GM12872 (cell line): ENCODE measurements at regions not wholly inside any gene's neighbourhood (a gene's known extent, or its start where the extent isn't known, plus 50 kb on each side); places are given as distances from the start of the nearest gene placed in this dataset.

Source experiments
- TF ChIP-seq, protein P1 (sequence below): IDR thresholded peaks from 3 replicates; pipeline ENCODE4 v1.5.1; 2011; ENCODE audit warnings: low read depth, mild to moderate bottlenecking, low read length, moderate library complexity; ENCODE audit not compliant: insufficient read depth

GRCh38 chr21:35427320-35428000 is 378.4 kb upstream of the RUNX1 start:
- TF ChIP-seq, protein P1, sequence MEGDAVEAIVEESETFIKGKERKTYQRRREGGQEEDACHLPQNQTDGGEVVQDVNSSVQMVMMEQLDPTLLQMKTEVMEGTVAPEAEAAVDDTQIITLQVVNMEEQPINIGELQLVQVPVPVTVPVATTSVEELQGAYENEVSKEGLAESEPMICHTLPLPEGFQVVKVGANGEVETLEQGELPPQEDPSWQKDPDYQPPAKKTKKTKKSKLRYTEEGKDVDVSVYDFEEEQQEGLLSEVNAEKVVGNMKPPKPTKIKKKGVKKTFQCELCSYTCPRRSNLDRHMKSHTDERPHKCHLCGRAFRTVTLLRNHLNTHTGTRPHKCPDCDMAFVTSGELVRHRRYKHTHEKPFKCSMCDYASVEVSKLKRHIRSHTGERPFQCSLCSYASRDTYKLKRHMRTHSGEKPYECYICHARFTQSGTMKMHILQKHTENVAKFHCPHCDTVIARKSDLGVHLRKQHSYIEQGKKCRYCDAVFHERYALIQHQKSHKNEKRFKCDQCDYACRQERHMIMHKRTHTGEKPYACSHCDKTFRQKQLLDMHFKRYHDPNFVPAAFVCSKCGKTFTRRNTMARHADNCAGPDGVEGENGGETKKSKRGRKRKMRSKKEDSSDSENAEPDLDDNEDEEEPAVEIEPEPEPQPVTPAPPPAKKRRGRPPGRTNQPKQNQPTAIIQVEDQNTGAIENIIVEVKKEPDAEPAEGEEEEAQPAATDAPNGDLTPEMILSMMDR: no peak

GRCh38 chr21:35426897-35427296 is 377.8 kb upstream of the RUNX1 start:
- TF ChIP-seq, protein P1: no peak

- TF ChIP-seq, protein P1: no peak
These were observed 377.4 kb upstream of the RUNX1 start for GRCh38 chr21:35426469-35426868.

DNA sequence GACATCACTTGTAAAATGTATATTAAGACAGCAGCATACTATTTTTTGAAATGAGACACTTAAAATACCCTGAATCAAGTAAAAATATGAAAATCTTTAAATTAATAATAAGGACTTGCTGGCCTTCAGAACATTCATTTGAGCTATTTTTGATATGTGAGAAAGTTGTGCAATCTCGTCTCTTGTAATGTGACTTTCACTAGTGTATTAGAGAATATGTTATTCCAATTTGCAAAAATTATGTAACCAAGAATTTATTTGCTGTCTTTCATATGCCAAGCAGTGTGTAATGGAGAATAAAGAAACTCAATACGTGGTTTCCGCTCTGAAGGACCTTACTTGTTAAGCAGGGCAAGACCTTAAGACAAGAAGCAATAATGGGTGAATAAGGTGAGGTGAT is 375.0 kb upstream of the RUNX1 start:
- TF ChIP-seq, protein P1: no peak

- TF ChIP-seq, protein P1: no peak
These were observed 374.6 kb upstream of the RUNX1 start for GRCh38 chr21:35423709-35424108.

- TF ChIP-seq, protein P1: no peak
These were observed 372.9 kb upstream of the RUNX1 start for GRCh38 chr21:35422011-35422410.

GRCh38 chr21:35421221-35421620 is 372.1 kb upstream of the RUNX1 start:
- TF ChIP-seq, protein P1: no peak

- TF ChIP-seq, protein P1: no peak
These were observed 371.6 kb upstream of the RUNX1 start for GRCh38 chr21:35420656-35421055.
